UCSD-AML1 (cell line): ENCODE measurements at regions not wholly inside any gene's neighbourhood (a gene's known extent, or its start where the extent isn't known, plus 50 kb on each side); places are given as distances from the start of the nearest gene placed in this dataset.
"Not testable (repeated sequence)": the region's sequence is repeated elsewhere in the genome, so short reads cannot be mapped to it uniquely, and the experiment has no call there.

Experiments
- DNase-seq: peaks from one replicate; lab custom pipeline; 2025; ENCODE audit not compliant: unreplicated experiment; lab: John Stamatoyannopoulos, UW

DNA sequence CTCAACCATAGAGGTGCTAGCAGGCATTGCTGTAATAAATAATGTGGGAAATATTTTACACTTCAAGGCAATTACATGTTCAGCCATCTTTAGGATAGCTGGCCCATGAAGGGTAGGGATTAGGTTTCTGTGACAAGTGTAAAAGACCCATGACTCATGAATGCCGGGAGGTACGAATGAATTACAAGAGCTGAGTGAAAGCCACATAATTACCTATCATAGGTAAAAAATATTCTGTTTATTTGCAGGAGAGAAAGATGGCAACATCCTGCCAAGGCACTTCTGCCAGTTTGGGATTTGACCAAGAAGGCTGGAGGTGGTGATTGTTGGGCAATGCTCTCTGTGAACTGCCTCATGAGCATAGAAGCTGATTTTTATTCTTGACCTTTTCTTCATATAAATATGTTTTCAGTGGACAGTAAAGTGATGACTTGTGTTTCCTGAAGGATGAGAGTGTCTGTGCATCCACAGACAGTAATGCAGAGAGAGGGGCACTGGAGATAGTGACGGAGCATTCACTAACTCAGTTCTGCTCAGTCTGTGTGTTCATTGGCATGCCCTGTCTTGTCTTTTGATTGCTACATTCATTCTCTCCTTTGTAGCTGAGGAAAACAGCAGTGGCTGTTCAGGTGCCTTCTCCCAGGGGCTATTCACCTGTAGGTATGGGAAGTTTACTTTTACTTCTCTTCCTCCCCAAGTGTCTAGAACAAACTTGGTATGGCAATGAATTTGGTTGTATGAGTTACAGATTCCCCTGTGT is 481.1 kb downstream of the TFAP2B start:
- no peak for DNase-seq

DNA sequence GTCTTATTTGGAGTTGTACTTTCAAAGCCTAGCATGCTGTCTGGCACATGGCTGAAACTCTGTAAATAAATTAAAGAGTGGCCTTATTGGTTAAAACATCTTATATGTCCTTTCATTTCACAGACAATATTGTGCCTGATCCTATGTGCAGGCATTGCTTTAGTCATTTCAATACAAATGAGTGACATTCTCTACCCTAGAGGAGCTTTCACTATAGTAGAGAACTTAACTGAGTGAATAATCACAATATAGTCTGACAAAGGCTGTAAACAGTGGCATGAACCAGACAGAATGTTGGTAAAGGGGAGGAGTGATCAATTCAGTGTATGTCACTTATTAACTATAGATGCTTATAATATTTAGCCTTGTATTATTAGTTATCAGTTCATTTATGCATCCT is 481.8 kb downstream of the TFAP2B start:
- DNase-seq: no peak

DNA sequence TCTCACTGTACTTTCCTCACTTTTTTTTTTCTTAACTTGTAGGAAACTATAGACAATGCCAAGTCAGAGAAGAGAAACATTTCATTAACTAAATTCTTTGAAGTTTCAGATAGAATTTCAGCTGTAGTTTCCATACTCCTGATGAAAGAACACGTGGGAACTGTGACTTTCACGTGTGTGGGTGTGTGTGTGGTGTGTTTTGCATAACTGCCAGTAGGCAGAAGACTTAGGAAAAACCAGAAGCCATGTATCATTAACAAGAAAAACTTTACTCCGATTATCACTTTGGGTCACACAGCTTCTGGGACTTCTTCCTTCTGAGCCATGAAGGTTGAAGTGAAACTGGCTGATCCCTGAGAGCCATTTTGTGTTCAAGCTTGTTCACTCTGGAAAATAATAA is 483.3 kb downstream of the TFAP2B start:
- DNase-seq: no peak

DNA sequence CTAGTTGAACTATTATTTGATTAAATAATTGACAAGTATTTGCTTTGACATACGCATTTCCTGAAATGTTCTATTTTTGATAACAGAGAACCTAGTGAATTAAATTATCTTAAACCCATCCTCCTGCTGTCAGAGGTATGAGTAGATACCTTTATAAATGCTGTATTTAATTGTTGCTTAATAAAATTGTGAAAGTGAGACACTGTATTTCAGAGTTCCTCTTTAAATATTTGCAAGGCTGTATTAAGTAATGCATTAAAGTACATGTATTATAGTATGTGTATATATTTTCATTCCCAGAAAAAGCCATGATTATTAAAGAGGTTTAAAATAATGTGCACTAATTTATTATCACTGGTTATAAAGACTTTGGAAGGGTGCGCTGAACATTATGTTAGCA is 483.8 kb downstream of the TFAP2B start:
- DNase-seq: no peak

DNA sequence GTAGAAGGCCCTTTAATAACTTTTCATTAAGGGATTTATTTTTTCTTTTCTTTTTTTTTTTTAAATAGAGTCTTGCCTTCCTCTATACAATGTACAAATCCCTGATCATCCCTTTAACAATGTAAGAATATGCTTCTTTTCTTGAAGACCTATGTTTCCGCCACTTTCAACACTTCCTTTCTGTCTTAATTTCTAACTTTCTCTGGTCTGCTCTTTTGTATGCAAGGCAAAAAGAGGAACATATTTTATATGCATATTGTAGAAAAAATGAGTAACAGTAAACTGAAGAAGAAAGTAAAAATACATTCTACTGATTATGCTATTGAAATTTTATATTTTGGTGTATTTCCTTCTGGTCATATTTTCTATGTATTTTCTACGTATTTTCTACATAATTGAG is 484.7 kb downstream of the TFAP2B start:
- no peak for DNase-seq

DNA sequence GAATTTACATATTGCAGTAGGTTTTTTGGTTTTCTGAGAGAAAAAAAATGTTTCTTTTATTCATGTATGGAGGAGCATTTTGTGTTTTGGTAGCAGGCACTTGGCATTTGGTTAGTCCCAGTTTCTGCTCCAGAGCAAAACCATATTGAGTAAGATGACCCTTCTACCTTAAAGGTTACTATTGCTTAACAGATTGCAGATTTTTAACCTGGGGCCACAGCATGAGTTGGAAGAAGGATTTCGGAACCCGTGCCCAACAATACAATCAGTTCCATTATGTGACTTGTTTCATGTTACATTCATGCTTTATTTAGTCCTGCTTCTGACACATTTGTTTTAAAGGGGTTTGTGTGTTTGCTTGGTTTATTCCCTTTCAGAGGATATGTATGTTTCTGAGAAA is 496.3 kb downstream of the TFAP2B start:
- DNase-seq: no peak

DNA sequence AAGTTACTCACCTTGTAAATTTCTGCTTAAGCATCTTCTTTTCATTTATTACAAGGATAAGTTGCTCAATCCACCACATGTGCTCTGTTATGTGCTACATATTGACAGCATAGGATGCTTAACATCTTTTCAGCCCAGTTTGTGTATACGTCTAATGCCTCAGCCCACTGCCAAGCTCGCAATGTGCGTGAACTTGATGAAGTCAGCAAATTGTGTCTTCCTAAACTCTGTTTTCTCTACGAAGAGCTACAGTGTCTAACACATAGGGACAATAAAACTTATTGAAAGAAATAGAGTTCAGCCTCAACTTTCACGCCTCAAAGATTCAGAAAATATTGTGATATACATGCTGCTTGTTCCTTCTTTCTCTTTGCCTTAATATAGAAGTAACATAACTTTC is 500.0 kb downstream of the TFAP2B start:
- no peak for DNase-seq

DNA sequence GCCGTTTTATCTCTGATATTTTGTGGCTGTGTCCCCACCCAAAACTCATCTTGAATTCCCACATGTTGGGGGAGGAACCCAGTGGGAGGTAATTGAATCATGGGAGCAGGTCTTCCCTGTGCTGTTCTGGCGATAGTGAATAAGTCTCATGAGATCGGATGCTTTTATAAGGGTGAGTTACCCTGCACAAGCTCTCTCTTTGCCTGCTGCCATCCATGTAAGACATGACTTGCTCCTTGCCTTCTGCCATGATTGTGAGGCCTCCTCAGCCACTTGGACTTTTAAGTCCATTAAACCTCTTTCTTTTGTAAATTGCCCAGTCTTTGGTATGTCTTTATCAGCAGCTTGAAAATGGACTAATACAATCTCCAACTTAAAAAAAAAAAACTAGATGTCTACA is 502.8 kb downstream of the TFAP2B start:
- not testable (repeated sequence) for DNase-seq

DNA sequence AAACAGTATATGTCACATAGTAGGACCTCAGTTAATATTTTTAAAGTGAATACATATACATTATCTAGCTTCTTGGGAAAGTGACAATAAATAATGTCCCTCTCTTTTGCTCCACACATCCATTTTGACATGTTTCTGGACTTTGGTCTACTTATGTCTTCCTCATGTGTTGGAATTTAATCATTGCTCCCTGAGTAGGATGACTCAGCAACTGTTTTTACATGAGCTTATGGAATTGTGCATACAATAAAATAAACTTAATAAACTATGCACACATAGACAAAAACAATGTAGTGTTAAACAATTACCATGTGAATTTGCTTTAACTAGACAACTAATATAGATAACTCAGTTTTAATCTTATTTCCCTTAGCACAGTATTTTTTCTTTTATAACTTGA is 503.8 kb downstream of the TFAP2B start:
- DNase-seq: no peak

DNA sequence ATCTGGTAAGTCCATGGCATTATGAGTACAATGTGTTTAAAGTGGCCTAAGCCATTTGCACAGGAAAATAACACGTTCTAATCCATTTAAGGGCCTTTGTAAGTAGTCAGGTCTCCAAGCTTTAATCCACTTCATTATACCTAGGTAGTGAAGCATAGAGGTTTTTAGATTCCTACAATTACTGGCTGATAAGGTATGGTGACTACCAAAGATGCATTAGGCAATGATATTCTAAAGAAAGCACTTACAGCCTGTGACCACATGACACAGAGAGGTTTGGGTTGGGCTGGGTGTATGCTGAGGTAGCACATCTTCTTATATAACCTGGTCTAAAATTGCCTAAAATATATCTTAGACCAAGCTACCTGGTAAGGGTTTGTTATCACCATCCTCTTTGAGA is 504.4 kb downstream of the TFAP2B start:
- no peak for DNase-seq

DNA sequence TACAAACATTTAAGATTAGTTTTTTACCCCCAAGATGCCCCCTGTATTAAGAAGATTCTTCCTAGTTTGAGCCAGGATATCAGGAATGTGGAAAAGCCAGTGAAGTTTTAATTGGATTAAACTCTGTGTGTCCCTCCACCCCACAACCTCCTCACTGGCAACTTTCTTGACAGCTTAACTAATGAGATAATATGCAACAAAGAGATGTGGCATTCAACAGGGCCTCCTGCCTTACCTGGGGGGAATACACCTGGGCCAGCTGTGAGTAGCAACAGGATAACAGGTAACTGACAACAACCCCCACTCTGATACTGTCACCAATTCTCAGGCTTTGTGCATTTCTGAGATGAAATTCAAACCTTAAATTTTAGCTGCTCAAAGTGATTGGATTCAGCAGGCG is 512.3 kb downstream of the TFAP2B start:
- DNase-seq: no peak

DNA sequence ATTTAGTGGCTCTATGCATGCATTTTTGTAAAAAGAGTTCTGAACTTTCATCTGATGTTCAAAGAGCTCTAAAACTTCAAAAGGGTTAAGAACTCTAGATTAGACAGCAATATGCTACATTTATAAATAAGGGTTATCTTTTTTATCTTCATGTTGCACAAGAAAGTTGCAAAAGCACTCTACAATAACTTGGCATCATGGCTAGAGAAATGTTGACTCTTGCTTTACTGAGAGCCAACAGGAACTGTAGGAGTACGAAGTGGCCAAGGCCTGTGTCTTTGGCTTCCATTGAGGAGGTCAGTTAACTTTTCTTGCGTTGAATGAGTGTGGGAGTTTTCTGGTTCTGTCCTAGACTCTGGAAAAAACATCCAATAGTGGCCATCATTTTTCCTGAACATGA is 516.9 kb downstream of the TFAP2B start:
- DNase-seq: no peak

DNA sequence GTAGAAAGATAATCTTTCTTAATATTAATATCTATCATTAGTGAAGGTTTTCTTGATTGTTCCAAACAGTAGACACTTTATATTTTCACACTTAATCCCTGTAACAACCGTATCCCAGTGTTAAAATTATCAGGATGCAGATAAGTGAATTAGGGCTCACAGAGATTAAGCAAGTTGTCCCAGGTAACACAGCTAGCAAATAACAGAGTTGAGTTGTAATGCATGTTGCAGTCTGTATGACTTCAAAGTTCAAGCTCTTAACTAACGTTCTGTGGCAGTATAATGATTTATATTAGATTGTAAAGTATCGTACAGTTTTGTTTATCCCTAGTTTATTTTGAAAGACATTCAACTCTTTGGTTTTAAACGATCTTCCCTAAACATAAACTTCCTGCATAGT is 517.5 kb downstream of the TFAP2B start:
- DNase-seq: no peak

DNA sequence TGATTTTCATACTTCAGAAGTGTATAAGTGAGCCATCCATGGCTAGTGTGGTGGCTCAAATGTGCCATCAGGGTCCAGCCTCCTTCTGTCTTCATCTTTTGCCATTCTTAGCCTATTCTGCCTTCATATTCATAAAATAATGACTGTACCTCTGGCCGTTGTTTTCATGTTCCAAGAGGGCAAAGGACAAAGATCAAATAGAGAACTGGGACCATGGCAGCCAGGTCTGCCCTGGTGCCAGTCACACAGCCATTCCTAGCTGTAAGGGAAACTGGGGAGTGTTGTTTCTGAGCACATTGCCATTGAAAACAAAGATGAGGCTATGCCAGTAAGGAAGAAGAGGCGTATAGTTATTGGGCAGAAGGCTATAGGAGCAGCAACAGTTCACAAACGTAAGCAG is 518.6 kb downstream of the TFAP2B start:
- DNase-seq: no peak

DNA sequence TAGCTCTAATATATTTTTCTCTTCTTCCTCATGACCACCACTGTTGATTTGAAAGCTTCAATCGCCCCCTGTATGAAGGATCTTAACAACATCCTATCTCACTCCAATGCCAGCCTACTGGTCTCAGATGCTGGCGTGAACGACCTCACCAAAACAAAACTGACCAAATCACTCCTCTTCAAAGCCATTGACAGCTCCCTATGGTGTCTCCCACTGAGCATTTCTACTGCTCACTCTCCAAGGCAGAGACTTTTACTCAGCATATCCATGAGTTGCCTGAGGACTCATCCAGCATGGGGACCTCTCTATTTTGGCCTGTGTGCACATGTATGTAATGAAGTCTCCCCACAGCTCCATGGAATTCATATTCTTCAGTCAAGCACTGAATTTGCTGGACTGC is 520.4 kb downstream of the TFAP2B start:
- no peak for DNase-seq

DNA sequence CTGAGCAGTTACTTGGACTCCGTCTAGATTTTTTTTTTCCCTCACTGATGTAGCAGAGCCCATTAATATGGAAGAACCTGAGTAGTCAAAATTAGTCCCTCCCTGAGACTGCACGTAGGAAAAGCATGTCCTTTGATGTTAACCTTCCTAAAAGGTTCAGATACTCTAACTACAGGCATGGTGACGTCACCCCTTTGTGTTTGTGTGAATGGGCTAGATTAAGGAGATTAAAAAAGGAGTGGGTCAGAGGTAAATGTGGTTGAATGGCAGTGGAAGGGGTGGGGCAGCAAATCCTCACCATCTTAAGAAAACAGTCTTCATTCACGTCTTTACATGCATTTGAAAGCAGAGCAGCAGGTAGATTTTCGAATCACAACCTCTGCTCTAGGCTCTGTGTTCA is 521.1 kb downstream of the TFAP2B start:
- DNase-seq: no peak

DNA sequence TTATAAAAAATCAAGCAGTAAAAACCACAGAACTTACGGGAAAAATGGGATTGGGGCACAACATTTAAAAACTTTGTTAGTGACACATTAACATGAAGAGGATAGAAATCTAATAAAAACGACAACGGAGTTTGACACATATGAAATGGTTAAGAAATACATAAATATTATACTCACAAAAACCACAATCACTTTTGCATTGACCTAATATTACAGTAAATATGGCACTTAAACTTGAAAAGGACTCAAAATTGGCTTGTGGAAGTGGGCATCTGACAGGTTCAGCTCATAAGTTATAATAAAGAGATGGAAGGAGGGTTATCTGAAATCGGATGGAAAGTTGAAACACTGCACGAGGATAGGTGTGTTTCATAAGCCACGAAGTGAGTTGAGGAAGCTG is 523.7 kb downstream of the TFAP2B start:
- no peak for DNase-seq

DNA sequence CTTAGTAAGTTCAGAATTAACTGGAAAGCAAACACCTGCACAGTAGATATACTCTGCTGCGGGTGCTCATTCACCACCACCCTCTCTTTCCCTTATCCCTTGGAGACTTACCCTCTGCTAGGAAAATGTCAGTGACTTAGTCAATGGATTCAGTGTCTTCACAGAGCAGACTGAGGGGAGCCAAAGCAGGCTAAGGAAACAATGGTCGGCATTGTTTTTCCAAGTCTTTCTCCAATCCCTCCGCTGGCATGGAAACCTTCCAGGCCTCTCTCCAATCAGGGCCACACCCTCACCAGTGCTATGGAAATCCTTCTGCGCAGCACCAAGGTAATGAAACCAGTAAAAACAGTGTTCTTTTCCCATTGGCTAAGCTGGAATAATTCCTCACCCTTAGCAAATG is 531.2 kb downstream of the TFAP2B start:
- DNase-seq: no peak

DNA sequence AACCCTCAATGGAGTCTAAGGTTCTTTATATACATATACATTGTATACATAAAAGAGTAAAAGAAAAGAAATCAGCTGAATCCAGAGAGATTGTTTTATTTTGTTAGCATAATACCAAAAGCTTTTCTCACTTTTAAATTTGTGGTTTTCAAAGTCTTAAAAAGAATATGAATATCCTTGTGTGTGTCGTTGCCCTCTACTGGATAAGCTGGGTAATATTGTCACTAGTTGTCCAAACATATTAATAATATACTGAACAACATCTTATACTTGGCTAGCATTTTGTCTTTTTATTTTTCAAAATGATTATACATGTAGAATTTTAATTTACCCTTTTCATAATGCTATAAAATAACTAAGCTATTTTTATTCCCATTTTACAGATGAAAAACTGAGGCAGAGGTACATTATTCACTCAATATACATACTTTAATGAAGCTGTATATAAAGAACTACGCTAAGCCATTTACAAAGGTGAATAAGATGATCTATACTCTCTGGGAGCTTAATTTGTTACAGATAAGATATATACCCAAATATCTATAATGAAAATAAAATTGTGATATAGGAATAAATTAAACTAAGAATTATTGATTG is 531.7 kb downstream of the TFAP2B start:
- no peak for DNase-seq

DNA sequence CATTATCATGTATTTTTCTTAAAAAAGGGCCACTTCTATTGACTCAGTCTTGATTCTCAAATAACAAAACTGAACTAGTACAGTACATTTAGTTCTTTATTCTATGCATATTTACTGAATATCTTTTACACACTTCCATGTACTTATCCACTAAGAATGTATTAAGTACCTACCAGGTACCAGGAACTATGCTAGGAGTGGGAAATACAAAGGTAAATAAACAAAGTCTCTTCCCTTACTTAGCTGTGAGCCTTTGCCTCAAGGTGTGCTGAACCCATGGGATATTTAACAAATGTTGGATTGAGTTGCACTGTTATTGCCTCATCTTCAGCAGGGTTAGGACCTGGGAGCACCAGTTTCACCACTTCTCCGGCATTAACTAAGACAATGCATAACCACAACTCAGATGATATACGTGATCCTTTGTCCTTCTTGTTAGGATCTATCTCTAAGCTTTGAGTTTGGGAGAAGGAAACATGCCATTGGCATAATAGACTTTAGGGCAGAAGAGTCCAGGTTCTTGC is 533.9 kb downstream of the TFAP2B start:
- no peak for DNase-seq

DNA sequence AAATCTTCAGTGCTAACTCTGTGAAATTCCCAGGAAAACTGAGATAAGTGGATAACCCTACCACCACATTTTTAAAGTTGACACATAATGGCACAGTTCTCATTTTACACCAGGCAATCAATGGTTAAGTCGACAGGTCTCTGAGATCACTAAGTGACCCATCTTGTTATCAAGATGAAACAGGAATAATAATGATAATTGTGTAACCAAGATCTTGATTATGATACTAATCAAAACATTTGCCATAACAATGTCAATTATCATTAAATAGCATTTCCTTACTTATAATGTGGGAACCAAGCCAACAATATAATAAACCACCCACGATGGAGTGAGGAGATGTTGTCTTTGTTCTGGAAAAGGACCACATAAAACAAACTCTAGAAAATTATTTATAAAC is 541.6 kb downstream of the TFAP2B start:
- no peak for DNase-seq

DNA sequence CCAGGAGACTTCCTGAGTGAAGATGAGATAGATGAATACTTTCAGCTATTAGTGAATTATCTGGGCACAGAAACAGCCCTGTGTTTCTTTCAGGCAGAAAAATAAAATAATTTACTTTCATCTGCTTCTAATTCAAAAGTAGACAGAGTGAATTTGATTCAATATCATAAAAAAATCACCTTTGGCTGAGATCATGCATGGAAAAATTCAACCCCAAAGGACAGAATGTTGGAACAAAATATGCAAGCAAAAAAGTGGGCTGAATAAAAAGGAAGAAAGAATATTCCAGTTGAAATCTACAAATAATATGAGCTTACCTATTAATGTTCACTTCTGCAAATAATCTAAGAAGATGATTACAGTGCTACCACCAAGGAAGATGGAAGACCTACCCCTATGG is 546.9 kb downstream of the TFAP2B start:
- no peak for DNase-seq

DNA sequence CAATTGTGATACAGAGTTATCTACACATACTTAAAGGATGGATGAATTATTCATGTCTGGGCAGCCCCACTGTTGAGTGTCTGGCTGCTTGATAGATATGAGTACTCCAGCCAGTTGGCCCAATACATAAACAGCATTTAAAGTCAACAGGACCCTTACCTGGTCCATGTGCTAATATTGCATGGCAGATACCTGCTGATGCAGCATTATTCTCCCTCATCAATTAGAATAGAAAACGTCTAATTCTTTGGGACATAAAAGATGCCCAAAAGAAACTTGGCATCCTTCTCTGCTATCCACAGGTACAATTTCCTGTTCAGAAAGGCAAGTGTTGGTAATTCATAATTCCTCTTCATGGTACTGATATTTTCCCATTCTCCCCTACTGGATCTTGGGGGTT is 550.8 kb downstream of the TFAP2B start:
- DNase-seq: no peak
